OCI-LY7 (cell line): ENCODE measurements at regions not wholly inside any gene's neighbourhood (a gene's known extent, or its start where the extent isn't known, plus 50 kb on each side); places are given as distances from the start of the nearest gene placed in this dataset.

Experiments
- CTCF ChIP-seq: fragments of 200-600 bp; sonication (generic); conservative IDR thresholded peaks from 2 replicates; pipeline ENCODE4 v1.5.1; 2014; ENCODE audit warnings: mild to moderate bottlenecking, antibody characterized with exemption, low read length, moderate library complexity, mixed read lengths
- EZH2phosphoT487 ChIP-seq: fragments of 200-600 bp; sonication (generic); IDR thresholded peaks from 2 replicates; pipeline ENCODE4 v1.6.1; 2018; ENCODE audit warnings: low read depth, borderline replicate concordance, mild to moderate bottlenecking, mixed run types, antibody characterized with exemption, low read length, moderate library complexity, mixed read lengths

GRCh38 chr3:20974396-20974795 is 776.6 kb downstream of the ZNF385D start:
- TF ChIP-seq CTCF = no peak
- no peak for TF ChIP-seq EZH2phosphoT487
